ENCODE measurements at regions not wholly inside any gene's neighbourhood (a gene's known extent, or its start where the extent isn't known, plus 50 kb on each side); places are given as distances from the start of the nearest gene placed in this dataset.

DNA sequence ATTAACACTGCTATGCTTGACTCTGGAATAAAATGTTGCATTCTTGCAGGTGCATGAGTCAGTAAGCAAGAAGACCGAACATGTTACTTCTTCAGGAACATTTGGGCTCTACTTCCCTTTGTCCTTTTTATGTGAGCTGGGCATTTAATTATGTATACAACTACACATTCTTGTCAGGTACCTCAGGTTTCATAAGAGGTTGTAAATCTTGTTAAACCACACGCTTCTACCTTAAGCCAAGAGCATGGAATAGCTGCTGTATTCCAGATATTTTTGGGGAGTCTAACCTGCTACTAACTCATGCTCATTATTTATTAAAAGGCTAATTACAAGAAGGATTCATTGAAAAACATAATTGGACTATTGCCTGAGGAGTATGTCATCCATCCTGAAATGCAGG, 414.2 kb upstream of the KLF6 start:
- DNase-seq (ENCODE audit: low read depth in 2 of 2) = no peak

- DNase-seq (ENCODE audit: low read depth in 2 of 2) = no peak
Measured at GRCh38 chr10:4198216-4198615, 413.2 kb upstream of the KLF6 start.

- no peak for DNase-seq (ENCODE audit: low read depth in 2 of 2)
Measured at GRCh38 chr10:4197676-4198075, 412.7 kb upstream of the KLF6 start.

- no peak for DNase-seq (ENCODE audit: low read depth in 2 of 2)
Measured at GRCh38 chr10:4196771-4197390, 411.9 kb upstream of the KLF6 start.

GRCh38 chr10:4196183-4196582, 411.2 kb upstream of the KLF6 start:
- no peak for DNase-seq (ENCODE audit: low read depth in 2 of 2)

- no peak for DNase-seq (ENCODE audit: low read depth in 2 of 2)
Measured at GRCh38 chr10:4195213-4195612, 410.2 kb upstream of the KLF6 start.

DNA sequence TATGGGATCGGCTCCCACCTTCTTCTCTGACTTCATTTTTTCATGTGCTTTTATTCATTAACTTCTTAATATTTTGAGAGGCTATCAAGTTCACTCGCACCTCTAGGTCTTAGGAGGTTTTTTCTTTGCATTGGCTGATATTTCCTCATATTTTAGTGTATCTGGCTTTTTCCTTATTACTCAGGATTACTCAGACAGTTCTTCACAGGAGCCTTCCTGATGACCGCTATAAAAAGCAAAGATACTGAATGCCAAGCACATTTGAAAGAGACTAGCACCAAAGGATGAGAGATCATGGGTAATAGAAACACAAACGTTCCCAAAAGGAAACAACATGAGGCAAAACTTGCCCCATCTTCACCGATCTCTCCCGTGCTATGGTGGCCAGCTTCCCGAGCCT, 409.2 kb upstream of the KLF6 start:
- no peak for DNase-seq (ENCODE audit: low read depth in 2 of 2)

- no peak for DNase-seq (ENCODE audit: low read depth in 2 of 2)
Measured at GRCh38 chr10:4191894-4192293, 406.9 kb upstream of the KLF6 start.

DNA sequence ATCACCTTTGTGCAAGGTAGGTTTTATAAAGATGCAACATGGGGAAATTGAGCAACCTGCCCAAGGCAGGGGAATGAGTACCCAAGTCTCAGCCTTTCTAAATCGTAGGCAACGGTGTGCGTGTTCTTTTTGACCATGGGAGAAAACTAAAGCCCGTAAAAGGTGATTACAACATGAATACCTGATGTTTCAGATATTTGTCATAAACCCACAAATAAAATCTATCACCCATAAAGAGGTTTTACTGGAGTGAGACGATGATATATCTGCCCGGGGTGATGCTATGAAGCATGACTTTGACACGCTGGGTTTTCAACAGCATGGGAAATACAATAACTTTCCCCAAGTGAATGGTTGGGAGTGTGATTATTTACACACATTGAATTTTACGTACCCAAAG, 406.3 kb upstream of the KLF6 start:
- no peak for DNase-seq (ENCODE audit: low read depth in 2 of 2)

GRCh38 chr10:4190876-4191275, 405.9 kb upstream of the KLF6 start:
- no peak for DNase-seq (ENCODE audit: low read depth in 2 of 2)

DNA sequence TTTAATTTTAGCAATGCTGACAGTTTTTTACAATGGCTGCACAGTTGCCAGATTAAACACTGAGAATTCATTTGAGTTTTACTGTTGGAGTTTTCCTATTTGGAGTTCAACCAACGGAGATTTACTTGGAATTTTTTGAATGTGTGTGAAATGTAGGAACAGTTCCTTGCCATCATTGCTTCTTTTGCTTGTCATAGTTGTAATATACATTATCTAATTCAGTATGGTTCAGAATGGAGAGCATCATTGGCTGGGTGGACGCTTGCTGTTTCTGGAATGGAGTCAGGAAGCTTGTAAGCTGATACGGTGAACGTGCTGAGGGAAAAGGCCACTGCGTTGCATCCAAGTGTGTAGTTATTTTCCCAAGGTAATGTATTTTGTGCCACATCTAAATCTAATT, 404.3 kb upstream of the KLF6 start:
- DNase-seq (ENCODE audit: low read depth in 2 of 2) = no peak

DNA sequence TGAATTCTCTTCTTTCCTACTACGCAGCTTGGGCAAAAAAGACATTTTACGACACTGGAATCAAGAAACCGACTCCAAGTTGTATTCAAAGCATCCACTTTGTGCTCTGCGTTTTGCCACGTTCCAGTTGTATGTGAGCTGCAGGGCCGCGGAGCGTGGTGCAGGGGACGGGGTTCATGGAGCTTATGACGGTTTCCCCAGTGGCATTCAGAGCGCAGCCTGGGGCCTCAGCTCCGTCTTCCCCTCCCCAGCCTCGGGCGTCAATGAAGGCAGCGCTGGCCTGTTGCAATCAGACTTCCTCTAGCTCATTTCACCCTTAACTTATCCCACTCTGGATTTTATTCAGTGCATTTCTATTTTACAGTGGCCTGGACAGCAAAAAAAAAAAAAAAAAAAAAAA, 403.4 kb upstream of the KLF6 start:
- DNase-seq (ENCODE audit: low read depth in 2 of 2) = no peak

DNA sequence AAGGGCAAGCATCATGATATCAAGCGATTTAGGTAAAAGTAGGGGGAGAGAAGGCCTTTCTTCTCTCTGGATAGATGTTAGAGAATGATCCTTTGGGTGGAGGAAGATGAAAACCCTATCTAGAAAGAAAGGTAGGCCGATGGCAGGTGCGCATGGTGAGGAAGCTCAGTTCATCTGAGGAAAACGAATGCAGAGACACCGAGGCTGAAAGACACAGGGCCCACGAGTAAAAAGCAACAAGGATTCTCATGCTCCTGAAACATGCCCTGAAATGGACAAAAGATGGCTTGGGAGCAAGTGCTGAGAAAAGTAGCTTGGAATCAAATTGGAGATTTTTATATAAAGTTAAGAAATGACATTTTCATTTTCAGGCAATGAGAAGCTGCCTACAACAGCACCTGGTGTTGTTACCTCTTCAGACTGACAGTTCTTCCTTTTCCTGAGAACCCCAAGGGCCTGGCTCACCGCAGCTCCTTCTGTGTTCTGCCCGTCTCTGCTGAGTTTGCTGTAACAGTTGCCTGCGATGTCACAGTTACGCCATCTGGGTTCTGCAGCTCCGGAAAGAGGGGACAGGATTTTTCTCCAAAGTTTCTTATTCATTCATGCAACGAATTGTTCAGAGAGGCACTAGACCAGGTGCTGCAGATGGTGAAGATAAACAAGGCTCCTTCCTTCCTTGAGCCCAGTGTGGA, 402.0 kb upstream of the KLF6 start:
- DNase-seq (ENCODE audit: low read depth in 2 of 2) = no peak

GRCh38 chr10:4183761-4184261, 398.8 kb upstream of the KLF6 start:
- no peak for DNase-seq (ENCODE audit: low read depth in 2 of 2)

- no peak for DNase-seq (ENCODE audit: low read depth in 2 of 2)
Measured at GRCh38 chr10:4181621-4182049, 396.6 kb upstream of the KLF6 start.

DNA sequence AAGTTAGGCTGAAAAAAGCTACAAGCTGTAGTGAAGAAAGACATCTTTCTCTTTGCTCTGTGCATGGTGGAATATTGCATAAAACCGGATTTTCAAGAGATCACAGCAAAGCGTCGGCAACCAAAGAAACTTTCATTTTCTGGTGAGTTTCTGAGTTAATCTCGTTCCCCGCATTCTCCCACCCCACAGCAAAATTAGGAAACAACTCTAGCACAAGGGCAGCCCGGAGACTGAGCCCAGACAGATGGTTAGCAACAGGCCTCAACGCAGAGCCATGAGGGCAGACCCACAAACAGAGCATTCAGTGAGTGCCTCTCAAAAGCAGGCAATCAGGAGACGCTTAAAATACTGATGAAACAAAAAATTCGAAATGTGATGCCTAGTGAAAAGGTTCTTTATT, 396.1 kb upstream of the KLF6 start:
- no peak for DNase-seq (ENCODE audit: low read depth in 2 of 2)

DNA sequence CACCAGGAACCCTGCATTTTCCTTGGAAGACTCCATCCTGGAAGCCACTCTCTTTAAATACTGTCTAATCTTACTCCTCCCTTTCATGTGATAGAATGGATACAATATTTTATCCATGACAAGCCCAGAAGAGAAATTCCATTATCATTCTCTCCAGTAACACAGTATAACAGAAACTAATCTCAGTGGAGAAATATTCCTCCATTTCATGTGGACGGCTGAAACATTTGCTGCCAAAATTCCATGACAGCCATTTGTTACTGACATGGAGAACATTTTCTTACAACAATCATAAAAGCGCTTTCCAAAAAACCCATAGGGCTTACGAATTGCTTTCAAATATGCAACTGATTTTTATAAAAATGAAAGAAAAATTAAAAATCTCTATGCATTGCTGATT, 392.8 kb upstream of the KLF6 start:
- no peak for DNase-seq (ENCODE audit: low read depth in 2 of 2)

DNA sequence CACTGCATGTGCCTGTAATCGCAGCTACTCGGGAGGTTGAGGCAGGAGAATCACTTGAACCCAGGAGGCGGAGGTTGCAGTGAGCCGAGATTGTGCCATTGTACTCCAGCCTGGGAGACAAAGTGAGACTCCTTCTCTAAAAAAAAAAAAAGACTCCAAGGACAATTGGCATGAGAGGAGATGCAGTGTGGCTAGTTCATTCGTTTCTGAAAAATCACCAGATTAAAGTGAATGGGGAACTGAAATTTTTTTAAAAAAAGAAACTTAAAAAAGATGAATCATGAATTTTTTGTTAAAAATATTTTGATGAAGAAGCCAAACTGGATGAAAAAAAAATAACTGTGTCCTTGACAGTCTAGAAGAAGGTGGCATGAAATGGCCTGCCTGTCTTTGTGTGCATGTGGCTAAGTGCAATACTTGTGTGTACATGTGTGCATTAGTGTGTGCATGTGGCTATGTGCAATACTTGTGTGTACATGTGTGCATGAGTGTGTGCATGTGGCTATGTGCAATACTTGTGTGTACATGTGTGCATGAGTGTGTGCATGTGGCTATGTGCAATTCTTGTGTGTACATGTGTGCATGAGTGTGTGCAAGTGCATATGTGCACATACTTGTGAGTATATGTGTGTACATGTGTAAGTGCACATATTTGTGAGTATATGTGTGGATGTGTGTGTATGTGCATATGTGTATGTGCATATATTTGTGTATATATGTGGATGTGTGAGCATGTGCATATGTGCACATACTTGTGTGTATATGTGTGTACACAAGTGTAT, 391.7 kb upstream of the KLF6 start:
- no peak for DNase-seq (ENCODE audit: low read depth in 2 of 2)

- DNase-seq (ENCODE audit: low read depth in 2 of 2) = no peak
Measured at GRCh38 chr10:4174197-4174596, 389.2 kb upstream of the KLF6 start.

DNA sequence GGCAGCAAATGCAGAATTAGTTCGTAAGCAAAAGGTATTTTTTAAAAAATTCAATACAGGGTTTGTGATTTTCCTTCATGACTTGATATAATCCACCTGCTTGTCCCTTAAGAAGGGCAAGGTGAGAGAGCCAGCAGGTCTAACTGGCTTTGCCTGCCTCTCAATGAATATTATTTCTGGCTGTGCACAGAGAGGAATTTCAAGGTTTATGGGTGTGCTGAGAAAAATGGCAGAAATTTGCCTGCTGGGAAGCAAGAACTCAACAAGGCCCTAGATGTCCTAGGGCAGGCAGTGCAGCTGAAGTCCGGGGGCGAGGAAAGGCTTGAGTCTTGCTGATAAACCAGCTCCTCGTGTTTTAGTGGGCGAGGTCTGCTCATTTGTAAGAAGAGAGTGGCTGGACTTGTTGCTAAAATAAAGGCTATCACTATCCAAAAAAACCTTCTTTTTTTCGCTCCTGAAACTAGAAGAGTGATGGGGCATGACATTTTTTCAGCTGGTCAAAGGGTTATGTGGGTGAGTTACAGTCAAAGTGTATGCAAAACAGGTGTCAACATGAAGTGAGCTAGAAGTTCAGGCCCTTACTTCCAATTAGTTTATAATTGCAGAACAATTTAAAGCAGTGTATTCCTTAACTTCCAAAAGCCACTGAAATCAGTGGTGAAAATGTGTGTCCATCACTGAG, 385.8 kb upstream of the KLF6 start:
- no peak for DNase-seq (ENCODE audit: low read depth in 2 of 2)

DNA sequence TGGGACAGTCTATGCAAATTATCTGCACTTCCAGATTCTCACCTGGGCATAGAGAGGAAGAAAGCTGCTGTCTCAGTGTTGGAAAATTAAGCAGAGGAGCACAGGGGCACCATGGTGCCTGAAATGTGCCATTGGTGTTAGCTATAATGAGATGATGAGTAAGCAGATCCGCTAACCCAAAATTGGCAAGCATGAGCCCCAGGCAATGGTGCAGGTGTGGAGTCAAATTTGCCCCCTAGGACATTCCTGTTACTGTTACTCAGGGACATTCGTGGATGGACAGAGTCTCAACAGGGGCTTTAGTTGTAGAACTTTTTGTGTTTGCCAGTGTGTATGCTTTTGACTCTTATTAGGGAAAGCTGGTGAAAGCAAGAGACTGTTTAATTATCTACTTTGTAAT, 385.2 kb upstream of the KLF6 start:
- no peak for DNase-seq (ENCODE audit: low read depth in 2 of 2)

GRCh38 chr10:4169448-4169847, 384.4 kb upstream of the KLF6 start:
- no peak for DNase-seq (ENCODE audit: low read depth in 2 of 2)

Data from activated CD8-positive, alpha-beta memory T cell treated with anti-CD3 and anti-CD28 coated beads for 4 hours (primary cell).